DOHH2 (cell line): ENCODE measurements at regions not wholly inside any gene's neighbourhood (a gene's known extent, or its start where the extent isn't known, plus 50 kb on each side); places are given as distances from the start of the nearest gene placed in this dataset.

Source experiments
- H3F3A ChIP-seq: fragments of 200-600 bp; sonication (generic), shearing (Covaris generic); 2 replicates; pipeline ENCODE4 v1.6.0; 2016; ENCODE audit warnings: antibody characterized with exemption, mild to moderate bottlenecking; ENCODE audit not compliant: control insufficient read depth, insufficient read depth
- H3K27ac ChIP-seq: fragments of 200-600 bp; sonication (generic); 2 replicates; pipeline ENCODE4 v1.5.1; 2014; ENCODE audit warnings: low read depth, mild to moderate bottlenecking, low read length, moderate library complexity
- H3K27me3 ChIP-seq: fragments of 200-600 bp; sonication (generic); 2 replicates; pipeline ENCODE4 v1.6.1; 2014; ENCODE audit warnings: mild to moderate bottlenecking, low read length, mixed read lengths; ENCODE audit not compliant: control insufficient read depth
- H3K36me3 ChIP-seq: fragments of 200-600 bp; sonication (generic); 2 replicates; pipeline ENCODE4 v1.6.1; 2014; ENCODE audit warnings: mild to moderate bottlenecking, low read length, moderate library complexity, mixed read lengths; ENCODE audit not compliant: control insufficient read depth
- H3K4me1 ChIP-seq: fragments of 200-600 bp; sonication (generic); 2 replicates; pipeline ENCODE4 v1.6.1; 2014; ENCODE audit warnings: mild to moderate bottlenecking, low read length, mixed read lengths; ENCODE audit not compliant: control insufficient read depth
- H3K4me2 ChIP-seq: fragments of 200-600 bp; sonication (generic); 2 replicates; pipeline ENCODE4 v1.6.0; 2014; ENCODE audit warnings: mild to moderate bottlenecking, low read length, moderate library complexity
- H3K4me3 ChIP-seq: fragments of 200-600 bp; sonication (generic); 2 replicates; pipeline ENCODE4 v1.5.1; 2014; ENCODE audit warnings: mild to moderate bottlenecking, low read length, mixed read lengths
- H3K79me2 ChIP-seq: fragments of 200-600 bp; sonication (generic); 2 replicates; pipeline ENCODE4 v1.6.1; 2014; ENCODE audit warnings: mild to moderate bottlenecking, low read length, mixed read lengths; ENCODE audit not compliant: control insufficient read depth
- H3K9me2 ChIP-seq: fragments of 200-600 bp; sonication (generic); replicated peaks from 2 replicates; pipeline ENCODE4 v1.6.1; 2014; ENCODE audit warnings: mild to moderate bottlenecking, low read length, mixed read lengths; ENCODE audit not compliant: control insufficient read depth
- H3K9me3 ChIP-seq: fragments of 200-600 bp; sonication (generic); 2 replicates; pipeline ENCODE4 v1.6.1; 2014; ENCODE audit warnings: antibody characterized with exemption, low read length, mixed read lengths; ENCODE audit not compliant: control insufficient read depth, insufficient read depth
- H4K20me1 ChIP-seq: fragments of 200-600 bp; sonication (generic); 2 replicates; pipeline ENCODE4 v1.6.0; 2014; ENCODE audit warnings: low read depth, mild to moderate bottlenecking, antibody characterized with exemption, low read length, moderate library complexity; ENCODE audit not compliant: control insufficient read depth, insufficient read depth
- CTCF ChIP-seq: fragments of 200-600 bp; sonication (generic); IDR thresholded peaks from one replicate; pipeline ENCODE4 v1.5.1; 2014; ENCODE audit warnings: antibody characterized with exemption, mild to moderate bottlenecking, low read depth, low read length; ENCODE audit not compliant: poor library complexity, severe bottlenecking
- EZH2phosphoT487 ChIP-seq: fragments of 200-600 bp; sonication (generic); IDR thresholded peaks from 2 replicates; pipeline ENCODE4 v1.6.1; 2017; ENCODE audit warnings: borderline replicate concordance, mild to moderate bottlenecking, antibody characterized with exemption, low read length, moderate library complexity, mixed read lengths

GRCh38 chr4:114527170-114527569 is 71.4 kb upstream of the UGT8 start:
- no peaks in the 10 kb centered on the region for H3K27me3 ChIP-seq
- H3K4me2 ChIP-seq: no peak overlapping the region
- no peaks in the 10 kb centered on the region for H3K9me3 ChIP-seq
- H3F3A ChIP-seq: no peaks in the 10 kb centered on the region
- no peaks in the 10 kb centered on the region for H3K4me1 ChIP-seq
- no peak overlapping the region for H3K27ac ChIP-seq
- H4K20me1 ChIP-seq: no peaks in the 10 kb centered on the region
- H3K9me2 ChIP-seq: no peaks in the 10 kb centered on the region
- H3K79me2 ChIP-seq: no peaks in the 10 kb centered on the region
- TF ChIP-seq EZH2phosphoT487 (no peak), CTCF (no peak)
- H3K36me3 ChIP-seq: no peaks in the 10 kb centered on the region
- no peak overlapping the region for H3K4me3 ChIP-seq

DNA sequence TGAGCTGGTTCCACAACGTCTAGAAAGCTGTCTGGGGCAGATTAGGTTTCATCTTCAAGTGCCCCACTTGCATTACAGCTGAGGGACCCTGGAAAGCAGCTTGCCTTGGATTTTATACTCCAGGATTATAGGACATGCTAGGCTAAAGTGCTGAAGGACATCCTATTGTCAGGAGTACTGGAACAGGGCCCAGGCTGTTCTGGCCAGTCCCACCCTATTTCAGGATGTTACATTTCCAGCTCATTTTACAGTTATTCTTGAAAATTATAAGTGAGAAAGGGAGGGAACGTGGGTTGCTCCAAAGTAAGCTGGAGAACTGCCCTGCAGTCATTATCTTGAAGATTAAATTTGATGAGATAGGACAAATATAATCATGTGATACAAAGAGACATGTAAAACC is 71.0 kb upstream of the UGT8 start:
- Histone ChIP-seq H3K4me1 (no peaks in the 10 kb centered on the region), H4K20me1 (no peaks in the 10 kb centered on the region), H3K36me3 (no peaks in the 10 kb centered on the region), H3K9me2 (no peaks in the 10 kb centered on the region), H3K27me3 (no peaks in the 10 kb centered on the region), H3F3A (no peaks in the 10 kb centered on the region), H3K4me2 (no peak overlapping the region), H3K9me3 (no peaks in the 10 kb centered on the region), H3K27ac (no peak overlapping the region), H3K4me3 (no peak overlapping the region), H3K79me2 (no peaks in the 10 kb centered on the region)
- TF ChIP-seq EZH2phosphoT487 (no peak), CTCF (no peak)

GRCh38 chr4:114535725-114536124 is 62.9 kb upstream of the UGT8 start:
- Histone ChIP-seq H3K9me2 (no peaks in the 10 kb centered on the region), H3K4me3 (no peak overlapping the region), H3K4me1 (no peaks in the 10 kb centered on the region), H3K27ac (no peak overlapping the region), H3K79me2 (no peaks in the 10 kb centered on the region), H3K27me3 (no peaks in the 10 kb centered on the region), H4K20me1 (no peaks in the 10 kb centered on the region), H3K36me3 (no peaks in the 10 kb centered on the region), H3F3A (no peaks in the 10 kb centered on the region), H3K9me3 (no peaks in the 10 kb centered on the region), H3K4me2 (no peak overlapping the region)
- no peak for TF ChIP-seq EZH2phosphoT487
- no peak for TF ChIP-seq CTCF

- Histone ChIP-seq H3K79me2 (no peaks in the 10 kb centered on the region), H3K27me3 (no peaks in the 10 kb centered on the region), H3K4me1 (no peaks in the 10 kb centered on the region), H3K4me3 (no peak overlapping the region), H3K27ac (no peak overlapping the region), H4K20me1 (no peaks in the 10 kb centered on the region), H3K9me3 (no peaks in the 10 kb centered on the region), H3F3A (no peaks in the 10 kb centered on the region), H3K36me3 (no peaks in the 10 kb centered on the region), H3K9me2 (no peaks in the 10 kb centered on the region), H3K4me2 (no peak overlapping the region)
- no peak for TF ChIP-seq CTCF
- no peak for TF ChIP-seq EZH2phosphoT487
Measured at GRCh38 chr4:114537352-114537751, 61.3 kb upstream of the UGT8 start.
